HG03432 (cell line): ENCODE measurements at regions not wholly inside any gene's neighbourhood (a gene's known extent, or its start where the extent isn't known, plus 50 kb on each side); places are given as distances from the start of the nearest gene placed in this dataset.
"Not testable (repeated sequence)": the region's sequence is repeated elsewhere in the genome, so short reads cannot be mapped to it uniquely, and the experiment has no call there.

Source experiments
- ATAC-seq: cut with Tn5 transposase; IDR thresholded peaks from one replicate; pipeline ENCODE4 v1.9.1; 2021; ENCODE audit warnings: mild to moderate bottlenecking, moderate library complexity; ENCODE audit not compliant: unreplicated experiment

DNA sequence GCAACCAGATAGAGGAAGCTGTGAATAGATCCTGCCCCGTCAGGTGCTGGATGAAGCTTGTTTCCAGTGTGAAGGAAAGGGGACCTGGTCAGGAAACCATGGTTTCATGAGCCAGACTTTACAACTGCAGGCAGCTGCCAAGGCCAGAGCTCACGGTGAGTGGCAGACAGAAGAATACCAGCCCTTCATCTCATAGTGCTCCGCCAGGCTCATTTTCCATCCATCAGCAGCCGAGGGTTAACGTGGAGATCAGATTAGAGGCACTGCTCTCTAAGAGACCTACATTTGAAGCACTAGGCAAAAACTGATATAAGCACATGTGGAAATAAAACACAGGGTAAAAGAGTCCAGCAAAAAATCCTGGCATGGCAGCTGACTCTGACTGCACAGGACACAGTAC, 172.4 kb downstream of the CD24 start:
- no peak for ATAC-seq

DNA sequence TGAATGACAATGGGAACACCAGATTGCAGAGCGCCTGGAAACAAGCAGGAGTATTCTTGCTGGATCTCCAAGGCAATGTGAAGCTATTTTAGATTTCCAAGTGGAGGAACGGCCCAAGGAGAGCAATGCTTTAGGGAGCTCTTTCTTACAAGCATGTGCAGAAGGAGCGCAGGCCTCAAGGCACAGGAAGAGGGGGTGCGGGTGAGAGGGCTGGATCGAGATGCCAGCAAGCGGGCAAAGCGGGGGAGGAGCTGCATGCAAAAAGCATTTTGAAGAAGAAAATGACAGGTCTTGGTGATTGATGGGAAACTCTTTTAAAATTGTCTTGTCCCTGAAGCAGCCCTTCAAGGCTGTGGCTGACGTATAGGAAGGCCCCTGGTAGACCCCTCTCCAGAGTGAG, 171.9 kb downstream of the QRSL1 start:
- ATAC-seq: no peak

DNA sequence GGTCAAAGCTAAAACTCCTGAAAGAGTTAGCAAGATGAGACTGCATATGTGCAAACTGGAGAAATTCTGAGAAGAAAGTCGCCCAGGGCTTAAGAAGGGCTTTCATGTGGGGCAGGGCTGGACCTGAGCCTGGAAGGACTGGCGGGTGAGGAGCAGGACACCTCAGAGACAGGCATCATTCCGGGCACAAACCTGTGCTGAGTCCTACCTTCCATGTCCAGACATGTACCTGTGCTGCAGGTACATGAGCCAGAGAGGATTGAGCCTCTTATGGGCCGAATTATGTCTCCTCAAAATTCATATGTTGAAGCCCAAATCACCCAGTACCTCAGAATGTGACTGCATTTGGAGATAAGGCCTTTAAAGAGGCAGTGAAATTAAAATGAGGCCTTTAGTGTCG, 171.0 kb downstream of the QRSL1 start:
- no peak for ATAC-seq

DNA sequence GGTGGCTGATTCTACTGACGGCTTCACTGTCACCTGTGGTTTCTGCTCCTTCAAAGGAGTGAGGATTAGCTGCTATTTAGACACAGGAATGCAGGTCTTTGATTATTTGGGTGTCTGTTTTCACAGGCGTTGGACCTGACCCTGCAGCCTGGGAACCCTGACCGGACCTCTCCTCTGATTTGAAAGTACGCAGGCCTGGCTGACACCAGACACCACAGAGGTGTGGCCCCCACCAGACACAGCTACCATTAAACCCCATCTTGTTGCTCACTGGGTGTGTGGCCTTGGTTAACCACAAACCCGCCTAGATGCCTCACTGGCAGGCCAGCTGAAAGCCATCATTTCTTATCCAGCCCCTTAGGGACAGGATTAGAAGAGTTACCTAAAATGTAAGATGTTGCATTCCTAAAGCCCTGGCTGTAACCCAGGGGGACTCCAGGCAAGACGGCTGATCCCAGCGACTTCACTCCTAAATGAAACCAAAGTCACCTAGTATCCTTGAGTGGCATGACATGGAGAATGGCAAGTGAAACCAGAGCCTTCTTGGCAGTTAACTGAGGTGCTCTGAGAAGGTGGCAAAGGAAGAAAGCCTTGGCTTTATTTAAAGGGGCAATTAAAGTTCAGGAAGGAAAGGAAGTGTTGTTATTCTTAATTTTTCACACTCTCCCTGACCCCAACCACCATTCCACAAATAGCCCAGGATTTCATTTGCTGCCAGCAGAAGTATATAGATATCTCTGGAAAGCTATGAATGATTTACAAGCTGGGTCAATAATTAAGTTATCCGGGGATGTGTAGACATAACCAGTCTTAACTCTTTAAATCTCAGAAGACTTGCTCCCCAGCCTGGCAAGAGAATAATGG, 169.9 kb downstream of the QRSL1 start:
- peak; percentile 96 for ATAC-seq

GRCh38 chr6:106797186-106797585, 167.8 kb downstream of the QRSL1 start:
- ATAC-seq: no peak

DNA sequence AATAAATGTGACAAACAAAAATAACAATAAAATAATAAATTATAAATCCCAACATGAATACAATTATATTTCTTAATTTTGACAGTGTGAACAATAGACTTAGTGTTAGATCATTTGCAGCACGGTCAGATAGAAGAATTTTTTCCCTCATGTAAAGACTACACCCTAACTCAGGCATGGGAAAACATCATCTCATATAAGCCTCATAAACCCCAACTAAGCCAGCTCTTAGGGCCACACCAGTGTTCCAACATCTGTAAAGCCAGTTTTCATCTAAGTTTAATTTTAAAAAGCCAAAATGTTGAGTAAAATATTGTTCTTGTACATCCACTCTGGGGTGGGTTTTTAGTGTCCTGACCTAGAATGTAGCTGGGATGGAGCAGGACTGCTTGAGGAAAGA, 167.4 kb downstream of the QRSL1 start:
- no peak for ATAC-seq

DNA sequence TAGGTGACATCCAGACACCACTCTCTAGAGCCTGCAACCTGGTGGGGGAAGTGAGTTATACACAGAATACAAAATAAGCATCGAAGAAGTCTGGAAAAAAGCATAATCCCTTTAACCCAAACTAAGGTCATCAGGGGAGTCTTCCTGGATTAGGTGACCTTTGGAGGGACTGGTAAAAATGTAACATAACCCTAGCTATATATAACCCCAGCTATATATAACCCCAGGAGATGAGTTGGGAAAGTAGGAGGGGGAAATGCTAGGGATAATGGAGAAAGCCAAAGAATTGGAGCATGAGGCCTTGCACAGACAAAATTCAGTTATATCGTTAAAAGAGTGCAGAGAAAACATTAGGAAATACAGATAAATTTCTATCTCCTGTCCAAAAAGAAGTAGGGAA, 164.8 kb downstream of the QRSL1 start:
- ATAC-seq: no peak

DNA sequence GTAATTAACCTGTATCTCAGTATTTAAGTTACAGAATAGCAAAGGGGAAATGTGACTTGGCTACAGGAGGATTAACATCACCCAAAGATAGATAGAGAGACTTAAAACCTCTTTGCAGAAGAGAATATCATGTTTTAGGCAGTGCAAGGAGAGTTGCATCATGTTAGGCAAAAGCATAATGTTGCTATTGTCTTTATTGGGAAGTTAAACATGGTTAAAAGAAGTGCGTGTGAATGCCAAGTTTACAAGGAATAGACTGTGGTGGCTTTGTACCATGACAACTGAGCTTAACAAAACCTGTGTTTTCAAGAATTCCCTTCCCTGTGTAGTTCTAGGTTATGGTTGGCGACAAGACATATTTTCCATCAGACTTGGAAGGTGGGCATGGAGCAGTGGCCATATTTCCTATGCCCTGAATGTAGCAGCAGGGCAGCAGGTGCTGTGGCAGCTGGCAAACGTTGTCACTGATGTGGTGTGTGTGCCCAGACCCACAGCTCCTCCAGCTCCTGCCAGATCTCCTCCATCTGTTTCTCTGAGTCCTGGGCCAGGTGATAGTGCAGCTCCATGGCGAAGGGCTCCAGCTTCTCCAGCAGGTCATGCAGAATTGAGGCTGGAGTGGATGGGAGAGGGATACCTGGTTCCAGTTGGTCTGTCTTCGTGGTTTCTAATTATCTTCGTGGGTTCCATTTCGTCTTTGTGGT, 163.3 kb downstream of the QRSL1 start:
- no peak for ATAC-seq

- no peak for ATAC-seq
These were observed 161.6 kb downstream of the QRSL1 start for GRCh38 chr6:106790935-106791334.

DNA sequence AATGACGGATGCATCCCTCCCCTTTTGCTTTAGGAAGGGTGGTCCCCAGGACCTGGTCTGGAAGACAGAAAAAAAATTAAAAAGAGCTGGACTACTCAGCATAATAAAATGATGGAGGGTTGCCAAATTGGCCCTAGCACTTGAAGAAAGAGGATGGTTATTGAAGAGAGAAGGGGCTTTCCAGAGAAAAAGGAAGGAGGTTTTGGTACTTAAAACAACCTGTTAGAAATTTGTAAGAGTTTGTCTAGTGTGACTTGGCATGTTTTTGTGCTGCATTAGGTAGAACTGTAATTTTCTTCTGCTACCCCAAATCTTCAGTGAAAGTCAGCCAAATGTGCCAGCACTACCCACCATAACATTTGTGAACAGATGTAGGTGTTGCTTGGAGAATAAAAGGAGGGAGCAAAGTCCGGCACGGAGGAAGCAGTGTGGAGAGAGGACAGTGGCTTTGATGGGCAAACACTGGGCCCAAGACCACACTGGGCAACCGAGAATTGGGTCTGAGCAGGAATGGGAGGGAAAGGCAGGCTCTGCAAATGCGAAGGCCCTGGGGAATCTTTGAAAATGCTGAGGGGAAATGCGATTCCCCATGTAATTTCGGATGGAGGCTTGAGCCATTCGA, 160.9 kb downstream of the QRSL1 start:
- no peak for ATAC-seq

- no peak for ATAC-seq
These were observed 160.2 kb downstream of the QRSL1 start for GRCh38 chr6:106789428-106790148.

- no peak for ATAC-seq
These were observed 159.4 kb downstream of the QRSL1 start for GRCh38 chr6:106788761-106789160.

DNA sequence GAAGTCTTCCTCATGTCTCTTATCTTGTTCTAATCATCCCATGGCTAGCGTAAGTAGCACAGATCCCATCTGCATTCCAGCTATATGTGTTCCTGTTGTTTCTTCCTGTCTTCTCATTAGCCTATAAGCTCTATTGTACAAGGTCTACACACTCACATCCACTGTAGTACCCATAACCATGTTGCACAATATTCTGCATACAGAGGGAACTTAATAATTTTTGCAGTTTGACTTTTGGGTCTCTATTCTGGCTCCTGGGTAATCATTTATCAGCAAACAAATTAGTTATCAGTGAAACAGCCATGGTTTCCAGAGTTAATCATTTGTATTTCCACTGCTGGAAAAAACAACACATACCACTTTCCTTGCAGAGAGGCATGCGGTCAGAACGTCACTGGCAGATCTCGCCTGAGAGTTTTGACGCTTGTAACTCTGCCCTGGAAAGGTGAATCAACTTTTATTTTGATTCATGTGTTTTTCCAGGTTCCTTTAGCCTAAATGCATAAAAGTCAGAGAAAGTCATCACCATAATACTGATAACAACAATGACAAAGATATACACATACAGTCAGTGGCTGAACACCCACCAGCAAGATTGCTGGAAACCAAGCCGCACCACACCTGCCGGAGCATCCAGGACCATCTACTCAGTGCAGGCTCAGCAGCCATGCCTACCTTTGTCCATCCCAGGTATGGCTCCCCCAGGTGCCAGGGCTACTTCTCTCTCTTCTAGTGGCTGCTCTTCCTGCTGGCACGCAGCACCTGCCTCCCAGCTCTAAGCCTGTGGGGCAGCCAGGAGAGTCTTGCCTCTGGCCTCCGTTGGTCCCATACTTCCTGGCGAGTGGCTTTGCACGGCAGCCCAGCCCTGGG, 158.2 kb downstream of the QRSL1 start:
- no peak for ATAC-seq

DNA sequence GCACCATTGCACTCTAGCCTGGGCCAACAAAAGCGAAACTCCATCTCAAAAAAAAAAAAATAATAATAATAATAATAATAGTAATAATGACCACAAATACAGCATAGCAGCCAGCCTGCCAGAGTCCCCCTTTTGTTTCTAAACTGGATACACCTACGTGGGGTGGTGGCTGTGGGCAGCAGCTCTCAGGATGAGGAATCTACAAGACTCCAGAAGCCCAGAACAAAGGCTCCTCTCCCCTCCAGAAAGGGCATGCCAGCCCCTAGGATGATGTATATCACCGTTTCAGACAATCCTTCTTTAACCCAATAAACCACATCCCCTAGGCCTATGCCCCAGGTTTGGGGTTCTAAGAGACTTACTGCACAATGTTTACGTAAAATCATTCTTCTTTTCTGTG, 155.9 kb downstream of the QRSL1 start:
- no peak for ATAC-seq

GRCh38 chr6:106783640-106784566, 154.5 kb downstream of the QRSL1 start:
- no peak for ATAC-seq

DNA sequence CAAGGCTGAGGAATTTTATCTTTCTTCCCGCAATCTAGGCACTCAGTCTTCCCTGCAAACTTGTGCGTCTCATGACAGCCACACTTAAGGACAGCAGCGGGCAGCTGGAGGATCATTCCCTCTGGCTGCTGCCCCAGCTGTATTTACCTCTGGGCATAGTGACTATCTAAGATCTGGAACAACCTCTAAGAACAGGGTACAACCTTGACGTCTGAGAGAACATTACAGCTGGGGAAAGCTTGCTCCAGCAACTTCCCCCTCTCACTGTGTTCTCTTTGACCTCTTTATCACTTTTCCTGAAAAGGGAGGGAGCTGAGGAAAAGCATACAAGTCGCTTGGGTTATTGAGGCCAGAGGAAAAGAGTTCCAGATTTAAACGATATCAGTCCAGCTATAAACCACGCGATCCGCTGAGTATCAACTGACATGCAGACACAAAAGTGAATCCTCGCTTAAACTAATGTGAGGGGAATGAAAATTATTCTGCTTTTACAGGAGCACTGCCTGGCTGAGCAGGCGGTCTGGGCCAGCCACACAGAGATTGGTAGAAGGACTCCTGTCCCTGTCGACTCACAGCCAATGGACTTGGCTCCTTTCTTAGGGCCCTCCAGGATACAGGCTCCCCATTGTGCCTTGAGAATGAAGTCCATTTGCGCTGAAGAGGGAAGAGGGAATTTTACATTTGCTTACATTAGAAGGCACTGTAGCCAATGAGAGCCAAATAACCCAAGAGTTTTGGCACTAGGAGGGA, 153.3 kb downstream of the QRSL1 start:
- ATAC-seq: no peak

DNA sequence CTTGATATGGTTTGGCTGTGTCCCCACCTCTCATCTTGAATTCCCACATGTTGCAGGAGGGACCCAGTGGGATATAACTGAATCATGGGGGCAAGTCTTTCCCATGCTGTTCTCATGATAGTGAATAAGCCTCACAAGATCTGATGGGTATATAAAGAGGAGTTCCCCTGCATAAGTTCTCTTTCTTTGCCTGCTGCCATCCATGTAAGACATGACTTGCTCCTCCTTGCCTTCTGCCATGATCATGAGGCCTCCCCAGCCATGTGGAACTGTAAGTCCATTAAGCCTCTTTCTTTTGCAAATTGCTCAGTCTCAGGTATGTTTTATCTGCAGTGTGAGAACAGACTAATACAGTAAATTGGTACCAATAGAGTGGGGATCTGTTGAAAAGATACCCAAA, 150.2 kb downstream of the QRSL1 start:
- not testable (repeated sequence) for ATAC-seq

DNA sequence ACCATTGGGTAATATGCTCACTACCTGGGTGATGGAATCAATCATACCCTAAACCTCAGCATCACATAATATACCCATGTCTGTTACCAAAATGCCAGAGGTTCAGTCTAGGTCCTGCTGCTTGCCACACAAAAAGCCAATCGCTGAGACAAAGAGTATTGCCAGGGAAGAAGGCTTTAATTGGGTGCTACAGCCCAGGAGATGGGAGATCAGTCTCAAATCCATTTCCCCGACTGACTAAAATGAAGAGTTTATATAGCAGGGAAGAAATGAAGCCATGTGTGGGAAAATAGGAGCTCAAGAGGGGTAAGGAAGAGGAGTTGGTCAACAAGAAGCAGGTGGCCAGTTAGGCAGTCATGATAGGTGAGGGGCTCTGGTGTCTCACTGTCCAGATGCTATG, 149.6 kb downstream of the QRSL1 start:
- ATAC-seq: no peak
